SH-SY5Y (cell line): ENCODE measurements at regions not wholly inside any gene's neighbourhood (a gene's known extent, or its start where the extent isn't known, plus 50 kb on each side); places are given as distances from the start of the nearest gene placed in this dataset.

Source experiments
- GATA2 ChIP-seq: IDR thresholded peaks from 2 replicates; pipeline ENCODE4 v1.6.1; 2011; ENCODE audit warnings: mild to moderate bottlenecking, low read depth, low read length
- GATA3 ChIP-seq: IDR thresholded peaks from 2 replicates; pipeline ENCODE4 v1.6.1; 2011; ENCODE audit warnings: low read depth, mild to moderate bottlenecking, low read length, moderate library complexity

DNA sequence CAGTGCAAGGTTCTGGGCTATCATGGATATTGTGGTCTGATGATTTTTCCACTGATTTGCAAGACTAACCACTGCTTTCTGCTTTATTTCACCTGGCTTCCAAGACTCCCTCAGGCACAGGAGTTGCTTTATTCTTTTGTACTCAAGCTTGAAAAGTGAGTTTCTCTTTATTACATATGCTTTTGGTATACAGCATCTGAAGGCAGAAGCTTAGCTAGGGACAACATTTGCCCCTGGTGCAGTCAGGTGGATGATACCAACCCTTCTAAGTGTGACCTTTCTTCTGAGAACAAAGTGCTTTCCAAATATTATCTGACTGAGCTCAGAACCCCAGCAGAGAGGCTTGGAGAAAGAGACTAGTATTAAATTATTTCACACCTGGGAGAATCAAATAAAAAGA is 94.0 kb upstream of the PHACTR1 start:
- no peak for TF ChIP-seq GATA2
- TF ChIP-seq GATA3: no peak
